ENCODE measurements at regions not wholly inside any gene's neighbourhood (a gene's known extent, or its start where the extent isn't known, plus 50 kb on each side); places are given as distances from the start of the nearest gene placed in this dataset.

DNA sequence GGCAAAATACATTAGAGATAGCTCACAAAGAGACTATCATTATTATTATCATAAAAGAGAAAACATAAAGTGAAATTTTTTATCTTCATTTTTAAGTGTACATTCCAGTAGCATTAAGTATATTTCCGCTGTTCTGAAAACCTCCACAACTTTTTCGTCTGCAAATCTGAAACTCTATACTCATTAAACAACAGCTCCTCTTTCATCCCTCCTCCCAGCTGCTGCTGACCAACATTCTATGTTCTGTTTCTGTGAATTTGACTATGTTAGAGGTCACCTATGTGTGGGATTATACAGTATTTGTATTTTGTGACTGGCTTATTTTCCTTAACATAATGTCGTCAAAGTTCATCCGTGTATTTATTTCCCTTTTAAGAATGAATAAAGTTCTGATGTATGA lies 429.3 kb upstream of the TPK1 start:
- no peak overlapping the region for H3K4me3 ChIP-seq (ENCODE audit: low read length)
- no peaks in the 10 kb centered on the region for H3K9me3 ChIP-seq (replicated peaks; ENCODE audit: control insufficient read depth, low read depth, low read length)
- no peaks in the 10 kb centered on the region for H3K4me1 ChIP-seq (ENCODE audit: control insufficient read depth, insufficient read depth, low read length)
- no peaks in the 10 kb centered on the region for H3K27me3 ChIP-seq (ENCODE audit: control insufficient read depth, insufficient read depth, low read length)
- no peak for DNase-seq
- no peaks in the 10 kb centered on the region for H3K36me3 ChIP-seq (ENCODE audit: control insufficient read depth, insufficient read depth, low read length)
- no CpG with 5 or more reads among the region's 4 CpGs for WGBS (ENCODE audit: insufficient coverage)
- H3K27ac ChIP-seq (ENCODE audit: low read length), result no peak overlapping the region

DNA sequence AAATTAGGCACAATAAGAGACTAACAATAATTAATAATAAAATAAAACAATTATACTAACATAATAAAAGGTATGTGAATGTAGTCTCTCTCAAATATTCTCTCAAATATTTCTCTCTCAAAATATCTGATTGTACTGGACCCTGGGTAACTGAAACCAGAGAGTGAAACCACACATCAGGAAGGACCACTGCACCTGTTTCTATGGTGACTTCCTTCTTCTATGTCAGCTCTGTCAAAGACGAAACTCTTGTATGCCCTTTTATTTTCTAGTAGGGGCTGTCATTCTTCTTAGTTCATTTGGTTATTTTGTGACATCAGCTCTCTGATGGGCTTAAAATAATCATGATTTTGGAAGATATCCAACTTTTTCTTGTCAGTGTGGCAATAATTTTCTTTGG lies 428.0 kb upstream of the TPK1 start:
- no CpG with 5 or more reads among the region's 1 CpG for WGBS (ENCODE audit: insufficient coverage)
- no peaks in the 10 kb centered on the region for H3K36me3 ChIP-seq (ENCODE audit: control insufficient read depth, insufficient read depth, low read length)
- no peaks in the 10 kb centered on the region for H3K4me1 ChIP-seq (ENCODE audit: control insufficient read depth, insufficient read depth, low read length)
- no peaks in the 10 kb centered on the region for H3K9me3 ChIP-seq (replicated peaks; ENCODE audit: control insufficient read depth, low read depth, low read length)
- no peaks in the 10 kb centered on the region for H3K27me3 ChIP-seq (ENCODE audit: control insufficient read depth, insufficient read depth, low read length)
- no peak overlapping the region for H3K27ac ChIP-seq (ENCODE audit: low read length)
- DNase-seq, result no peak
- no peak overlapping the region for H3K4me3 ChIP-seq (ENCODE audit: low read length)

DNA sequence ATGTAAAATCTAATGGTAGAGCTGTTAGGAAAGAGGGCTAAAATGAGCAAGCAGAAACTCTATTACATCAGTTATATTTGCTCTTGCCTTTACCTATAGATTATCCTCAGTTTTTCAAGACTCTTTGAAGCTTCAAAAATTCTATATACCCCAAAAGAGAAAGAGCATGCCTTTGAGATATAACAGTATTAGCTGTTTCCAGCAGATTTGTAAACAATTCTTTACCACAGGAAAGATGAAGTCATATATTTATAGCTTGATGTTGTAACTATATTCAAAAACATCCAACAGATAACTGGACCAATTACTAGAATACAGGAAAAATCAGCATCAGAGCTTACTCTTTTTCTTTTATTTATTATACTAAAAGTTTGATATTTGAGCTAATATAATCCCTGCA lies 416.2 kb upstream of the TPK1 start:
- Histone ChIP-seq H3K27ac (ENCODE audit: low read length) (no peak overlapping the region), H3K9me3 (replicated peaks; ENCODE audit: control insufficient read depth, low read depth, low read length) (peaks cover 2% of the 10 kb centered on the region), H3K4me3 (ENCODE audit: low read length) (no peak overlapping the region), H3K4me1 (ENCODE audit: control insufficient read depth, insufficient read depth, low read length) (no peaks in the 10 kb centered on the region), H3K27me3 (ENCODE audit: control insufficient read depth, insufficient read depth, low read length) (no peaks in the 10 kb centered on the region), H3K36me3 (ENCODE audit: control insufficient read depth, insufficient read depth, low read length) (no peaks in the 10 kb centered on the region)
- DNase-seq, result no peak

DNA sequence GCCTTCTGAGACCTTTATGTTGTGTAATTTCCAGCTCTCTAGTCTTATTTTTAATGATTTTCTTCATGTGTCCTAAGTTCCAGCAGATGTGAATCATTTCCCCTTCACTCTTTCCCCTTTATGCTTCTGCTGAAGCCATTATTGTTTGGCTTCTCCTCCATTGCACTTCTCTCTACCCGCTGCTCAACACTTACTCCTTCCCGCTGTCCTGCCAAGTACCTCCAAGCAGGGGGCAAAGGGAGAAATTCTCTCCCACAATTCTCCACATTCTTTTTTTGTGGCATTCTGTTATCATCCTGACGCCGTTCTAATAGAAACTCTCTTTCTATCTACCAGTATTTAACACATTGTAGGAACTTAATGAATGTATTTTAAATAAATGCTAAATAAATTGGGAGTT lies 388.9 kb upstream of the TPK1 start:
- no peaks in the 10 kb centered on the region for H3K9me3 ChIP-seq (replicated peaks; ENCODE audit: control insufficient read depth, low read depth, low read length)
- no peaks in the 10 kb centered on the region for H3K36me3 ChIP-seq (ENCODE audit: control insufficient read depth, insufficient read depth, low read length)
- no peaks in the 10 kb centered on the region for H3K4me1 ChIP-seq (ENCODE audit: control insufficient read depth, insufficient read depth, low read length)
- WGBS (ENCODE audit: insufficient coverage), result 31% methylated on average over 2 of the region's 4 CpGs
- DNase-seq, result peak; percentile 14
- no peaks in the 10 kb centered on the region for H3K27me3 ChIP-seq (ENCODE audit: control insufficient read depth, insufficient read depth, low read length)
- no peak overlapping the region for H3K4me3 ChIP-seq (ENCODE audit: low read length)
- H3K27ac ChIP-seq (ENCODE audit: low read length), result no peak overlapping the region

DNA sequence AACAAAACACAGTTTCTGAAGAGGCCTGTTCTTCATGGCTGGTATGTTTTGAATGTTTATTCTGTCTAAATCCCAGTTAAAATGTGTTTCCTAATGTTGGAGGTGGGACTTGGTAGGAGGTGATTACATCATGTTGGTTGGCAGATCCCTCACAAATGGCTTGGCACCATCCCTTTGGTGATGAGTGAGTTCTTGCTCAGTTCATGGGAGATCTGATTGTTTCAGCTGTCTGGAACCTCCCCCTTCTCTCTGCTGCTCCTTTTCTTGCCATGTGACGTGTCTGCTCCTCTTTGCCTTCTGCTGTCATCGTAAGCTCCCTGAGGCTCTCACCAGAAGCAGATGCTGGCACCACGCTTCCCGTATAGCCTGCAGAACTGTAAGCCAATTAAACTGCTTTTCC lies 383.6 kb upstream of the TPK1 start:
- Histone ChIP-seq H3K9me3 (replicated peaks; ENCODE audit: control insufficient read depth, low read depth, low read length) (no peaks in the 10 kb centered on the region), H3K36me3 (ENCODE audit: control insufficient read depth, insufficient read depth, low read length) (no peaks in the 10 kb centered on the region), H3K27ac (ENCODE audit: low read length) (no peak overlapping the region), H3K27me3 (ENCODE audit: control insufficient read depth, insufficient read depth, low read length) (no peaks in the 10 kb centered on the region), H3K4me3 (ENCODE audit: low read length) (no peak overlapping the region), H3K4me1 (ENCODE audit: control insufficient read depth, insufficient read depth, low read length) (no peaks in the 10 kb centered on the region)
- no peak for DNase-seq
- 72% methylated on average over 4 of the region's 4 CpGs for WGBS (ENCODE audit: insufficient coverage)

DNA sequence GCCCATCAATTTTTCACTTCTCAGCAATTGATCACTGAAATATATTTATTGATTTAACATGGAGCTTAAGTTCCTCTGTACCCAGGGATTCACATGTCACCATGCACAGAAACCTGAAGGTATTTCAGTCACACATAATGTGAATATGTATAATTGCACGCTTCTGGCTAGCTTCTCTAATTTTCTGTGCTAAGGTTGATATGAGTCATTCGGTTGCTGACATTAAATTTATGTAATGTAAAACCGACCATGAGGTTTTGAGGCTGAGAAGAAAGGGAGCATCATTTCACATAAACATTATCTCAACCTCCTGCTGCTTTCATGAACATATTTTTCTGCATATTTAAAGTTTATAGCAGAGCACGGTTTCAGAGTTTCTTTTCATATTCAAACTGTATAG lies 381.0 kb upstream of the TPK1 start:
- no peaks in the 10 kb centered on the region for H3K9me3 ChIP-seq (replicated peaks; ENCODE audit: control insufficient read depth, low read depth, low read length)
- no peak for DNase-seq
- no peak overlapping the region for H3K27ac ChIP-seq (ENCODE audit: low read length)
- no peaks in the 10 kb centered on the region for H3K36me3 ChIP-seq (ENCODE audit: control insufficient read depth, insufficient read depth, low read length)
- no peaks in the 10 kb centered on the region for H3K4me1 ChIP-seq (ENCODE audit: control insufficient read depth, insufficient read depth, low read length)
- no peaks in the 10 kb centered on the region for H3K27me3 ChIP-seq (ENCODE audit: control insufficient read depth, insufficient read depth, low read length)
- no CpG with 5 or more reads among the region's 4 CpGs for WGBS (ENCODE audit: insufficient coverage)
- no peak overlapping the region for H3K4me3 ChIP-seq (ENCODE audit: low read length)

DNA sequence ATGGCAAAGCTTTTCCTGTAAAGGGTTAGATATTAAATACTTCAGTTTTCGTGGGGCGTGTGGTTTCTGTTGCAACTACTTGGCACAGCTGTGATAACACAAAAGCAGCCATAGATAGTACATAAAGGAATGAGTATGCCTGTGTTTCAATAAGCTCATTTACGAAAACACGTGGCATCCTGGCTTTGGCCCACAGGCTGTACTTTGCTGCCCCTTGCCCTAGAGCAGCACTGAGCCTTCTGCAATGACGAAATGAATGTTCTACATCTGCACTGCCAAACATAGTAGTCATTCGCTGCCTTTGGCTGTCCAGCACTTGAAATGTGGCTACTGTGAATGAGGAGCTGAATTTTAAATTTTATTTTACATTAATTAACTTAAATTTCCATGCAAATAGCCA lies 376.2 kb upstream of the TPK1 start:
- Histone ChIP-seq H3K4me3 (ENCODE audit: low read length) (no peak overlapping the region), H3K36me3 (ENCODE audit: control insufficient read depth, insufficient read depth, low read length) (no peaks in the 10 kb centered on the region), H3K27me3 (ENCODE audit: control insufficient read depth, insufficient read depth, low read length) (no peaks in the 10 kb centered on the region), H3K4me1 (ENCODE audit: control insufficient read depth, insufficient read depth, low read length) (no peaks in the 10 kb centered on the region), H3K27ac (ENCODE audit: low read length) (no peak overlapping the region), H3K9me3 (replicated peaks; ENCODE audit: control insufficient read depth, low read depth, low read length) (no peaks in the 10 kb centered on the region)
- peak; percentile 17 for DNase-seq
- 65% methylated on average over 4 of the region's 6 CpGs for WGBS (ENCODE audit: insufficient coverage)

DNA sequence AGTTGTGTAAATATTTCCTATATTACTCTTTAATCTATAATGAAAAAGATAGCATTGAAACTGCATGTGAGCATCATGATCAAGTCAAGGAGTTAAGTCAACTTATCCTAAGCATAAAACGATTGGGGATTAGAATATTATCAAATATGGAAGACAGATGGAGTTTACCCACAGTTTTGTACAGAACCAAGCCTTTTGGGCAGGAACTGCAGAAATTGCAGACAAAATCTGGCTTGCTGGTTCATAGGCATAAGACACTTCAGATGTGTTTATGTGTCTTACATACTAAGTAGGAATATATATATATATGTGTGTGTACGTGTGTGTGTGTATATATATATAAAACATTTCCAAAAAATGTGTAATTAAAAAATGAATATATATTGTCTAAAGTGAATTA lies 375.4 kb upstream of the TPK1 start:
- no CpG with 5 or more reads among the region's 2 CpGs for WGBS (ENCODE audit: insufficient coverage)
- Histone ChIP-seq H3K9me3 (replicated peaks; ENCODE audit: control insufficient read depth, low read depth, low read length) (no peaks in the 10 kb centered on the region), H3K4me3 (ENCODE audit: low read length) (no peak overlapping the region), H3K27ac (ENCODE audit: low read length) (no peak overlapping the region), H3K4me1 (ENCODE audit: control insufficient read depth, insufficient read depth, low read length) (no peaks in the 10 kb centered on the region), H3K36me3 (ENCODE audit: control insufficient read depth, insufficient read depth, low read length) (no peaks in the 10 kb centered on the region), H3K27me3 (ENCODE audit: control insufficient read depth, insufficient read depth, low read length) (no peaks in the 10 kb centered on the region)
- DNase-seq, result no peak

DNA sequence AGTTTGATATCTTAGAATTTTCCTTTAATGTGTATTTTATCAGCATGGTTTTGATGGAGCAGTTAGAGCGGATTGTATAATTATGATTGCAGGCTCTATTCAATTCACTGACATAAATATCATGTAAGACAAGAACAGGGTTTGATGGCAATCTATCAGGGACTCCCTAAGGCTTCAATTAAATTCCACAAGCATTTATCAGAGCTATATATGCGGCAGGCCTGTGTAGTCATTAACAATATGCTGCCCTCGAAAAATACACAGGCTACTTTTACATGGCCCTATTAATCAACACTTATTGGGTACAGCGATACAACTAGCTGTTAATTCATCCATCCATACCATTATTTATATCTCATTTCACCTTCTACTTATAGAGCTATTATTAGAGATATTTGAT lies 358.1 kb upstream of the TPK1 start:
- H3K4me3 ChIP-seq (ENCODE audit: low read length), result no peak overlapping the region
- no peaks in the 10 kb centered on the region for H3K4me1 ChIP-seq (ENCODE audit: control insufficient read depth, insufficient read depth, low read length)
- WGBS (ENCODE audit: insufficient coverage), result 88% methylated on average over 1 of the region's 4 CpGs
- H3K27me3 ChIP-seq (ENCODE audit: control insufficient read depth, insufficient read depth, low read length), result no peaks in the 10 kb centered on the region
- no peak overlapping the region for H3K27ac ChIP-seq (ENCODE audit: low read length)
- H3K9me3 ChIP-seq (replicated peaks; ENCODE audit: control insufficient read depth, low read depth, low read length), result no peaks in the 10 kb centered on the region
- no peak for DNase-seq
- H3K36me3 ChIP-seq (ENCODE audit: control insufficient read depth, insufficient read depth, low read length), result no peaks in the 10 kb centered on the region

DNA sequence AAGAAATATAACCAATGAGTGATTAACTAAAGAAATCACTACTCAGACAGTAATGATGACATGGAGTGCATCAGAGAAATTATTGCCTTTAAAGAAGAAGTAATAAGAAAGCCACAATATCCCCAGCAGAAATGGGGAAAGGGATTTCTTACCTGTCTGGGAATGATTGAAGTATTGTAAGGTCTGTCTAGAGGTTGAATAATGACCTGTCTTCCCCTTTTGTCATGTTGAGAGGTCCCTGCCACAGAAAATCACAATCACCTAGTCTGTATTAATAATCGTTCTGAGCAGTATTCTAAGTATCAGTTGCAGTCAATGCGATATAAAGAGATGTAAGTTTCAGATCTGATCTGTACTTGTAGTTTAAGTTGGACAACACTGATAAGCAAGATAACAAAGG lies 349.1 kb upstream of the TPK1 start:
- no peaks in the 10 kb centered on the region for H3K4me1 ChIP-seq (ENCODE audit: control insufficient read depth, insufficient read depth, low read length)
- no peaks in the 10 kb centered on the region for H3K27me3 ChIP-seq (ENCODE audit: control insufficient read depth, insufficient read depth, low read length)
- H3K9me3 ChIP-seq (replicated peaks; ENCODE audit: control insufficient read depth, low read depth, low read length), result no peaks in the 10 kb centered on the region
- no peak overlapping the region for H3K27ac ChIP-seq (ENCODE audit: low read length)
- H3K4me3 ChIP-seq (ENCODE audit: low read length), result no peak overlapping the region
- WGBS (ENCODE audit: insufficient coverage), result no CpG with 5 or more reads among the region's 2 CpGs
- DNase-seq, result no peak
- H3K36me3 ChIP-seq (ENCODE audit: control insufficient read depth, insufficient read depth, low read length), result no peaks in the 10 kb centered on the region

DNA sequence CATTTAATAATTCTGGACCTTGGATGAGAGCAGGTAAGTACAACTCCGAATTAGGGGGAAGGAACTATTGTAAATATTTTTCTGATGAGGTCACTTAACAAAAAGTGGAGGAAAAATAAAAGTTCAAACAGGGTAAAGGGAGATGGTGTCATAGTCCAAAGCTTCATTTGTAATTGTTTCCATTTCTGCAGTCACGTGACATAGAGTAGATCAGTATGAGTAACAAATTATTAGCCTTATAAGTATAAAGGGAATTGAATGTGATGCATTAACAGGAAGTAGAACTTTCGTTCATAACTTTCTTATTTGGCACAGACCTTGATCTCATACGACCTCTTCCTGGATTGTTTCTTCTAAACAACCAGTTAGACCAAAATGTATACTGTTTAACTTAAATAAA lies 347.2 kb upstream of the TPK1 start:
- Histone ChIP-seq H3K36me3 (ENCODE audit: control insufficient read depth, insufficient read depth, low read length) (no peaks in the 10 kb centered on the region), H3K27me3 (ENCODE audit: control insufficient read depth, insufficient read depth, low read length) (no peaks in the 10 kb centered on the region), H3K27ac (ENCODE audit: low read length) (no peak overlapping the region), H3K4me3 (ENCODE audit: low read length) (no peak overlapping the region), H3K9me3 (replicated peaks; ENCODE audit: control insufficient read depth, low read depth, low read length) (no peaks in the 10 kb centered on the region), H3K4me1 (ENCODE audit: control insufficient read depth, insufficient read depth, low read length) (no peaks in the 10 kb centered on the region)
- 67% methylated on average over 1 of the region's 4 CpGs for WGBS (ENCODE audit: insufficient coverage)
- DNase-seq, result no peak

Measured in muscle of leg (tissue), 3 donors.